ENCODE measurements at regions not wholly inside any gene's neighbourhood (a gene's known extent, or its start where the extent isn't known, plus 50 kb on each side); places are given as distances from the start of the nearest gene placed in this dataset.

DNA sequence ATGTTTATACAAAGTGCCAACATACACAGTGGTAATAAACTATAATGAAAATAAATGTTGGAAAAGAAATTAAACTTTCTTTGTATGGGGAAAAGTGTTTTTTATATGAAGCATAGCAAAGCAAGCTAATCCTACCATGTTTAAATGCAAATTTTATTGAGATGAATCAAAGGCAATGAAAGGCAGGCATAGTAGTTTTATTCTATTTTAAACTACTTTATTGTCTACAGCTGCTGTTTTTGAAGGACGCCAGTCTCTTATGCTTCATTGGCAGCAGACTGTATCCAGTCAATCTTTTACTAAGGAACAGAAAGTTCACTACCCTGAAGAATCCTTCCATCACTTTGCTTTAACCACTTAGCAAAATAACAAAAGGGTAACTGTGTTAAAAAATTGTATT lies 761.0 kb downstream of the ROBO2 start:
- H3K4me3 Mint-ChIP-seq, result no peak overlapping the region
- no peak for DNase-seq (ENCODE audit: low spot score)
- H3K27ac Mint-ChIP-seq, result no peak overlapping the region
- H3K9me3 Mint-ChIP-seq, result peaks cover 14% of the 10 kb centered on the region
- ATAC-seq, result no peak
- peaks cover 5% of the 10 kb centered on the region for H3K36me3 Mint-ChIP-seq
- H3K27me3 Mint-ChIP-seq, result no peaks in the 10 kb centered on the region
- no peaks in the 10 kb centered on the region for H3K4me1 Mint-ChIP-seq (ENCODE audit: low read depth in 2 of 2)

DNA sequence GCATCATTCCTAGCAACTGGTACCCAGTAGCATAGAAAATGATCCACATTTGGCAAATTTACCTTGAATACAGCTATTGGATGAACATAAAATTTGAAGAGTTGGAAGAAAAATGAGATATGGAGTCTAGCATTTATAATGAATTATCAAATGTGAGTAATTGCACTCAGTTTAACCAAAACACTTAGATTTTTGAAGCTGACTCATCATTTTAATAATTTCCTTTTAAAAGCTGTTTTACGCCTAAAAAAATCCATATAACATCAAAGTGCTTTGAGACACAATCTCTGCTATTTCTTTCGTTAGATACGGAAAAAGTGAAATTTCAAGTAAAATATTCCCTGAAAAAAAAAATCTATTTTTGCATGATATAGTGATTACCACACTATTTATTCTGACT lies 767.4 kb downstream of the ROBO2 start:
- ATAC-seq (no peak), DNase-seq (ENCODE audit: low spot score) (no peak)
- Mint-ChIP-seq H3K4me3 (no peak overlapping the region), H3K9me3 (peaks cover 20% of the 10 kb centered on the region), H3K4me1 (ENCODE audit: low read depth in 2 of 2) (no peaks in the 10 kb centered on the region), H3K27ac (no peak overlapping the region), H3K27me3 (no peaks in the 10 kb centered on the region), H3K36me3 (peaks cover 5% of the 10 kb centered on the region)

DNA sequence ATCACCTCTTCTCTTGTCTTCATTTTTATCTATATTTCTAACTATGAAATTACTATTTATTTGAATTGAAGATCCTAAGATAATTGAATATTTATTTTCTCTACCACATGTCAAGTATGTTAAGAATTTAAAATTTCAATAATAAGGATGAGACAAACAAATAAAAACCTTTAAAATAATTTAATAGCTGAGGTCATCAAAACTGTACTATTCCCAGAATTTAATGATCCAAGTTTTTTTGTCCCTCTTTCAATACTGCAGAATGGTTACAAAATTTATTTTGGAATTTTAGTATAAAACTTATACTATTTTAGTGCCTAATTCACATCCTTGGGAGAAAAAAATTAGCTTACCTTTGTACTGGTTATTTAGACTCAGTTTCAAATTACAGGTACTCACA lies 774.9 kb downstream of the ROBO2 start:
- DNase-seq (ENCODE audit: low spot score) (no peak), ATAC-seq (no peak)
- H3K27ac Mint-ChIP-seq, result no peak overlapping the region
- no peaks in the 10 kb centered on the region for H3K27me3 Mint-ChIP-seq
- peaks cover 9% of the 10 kb centered on the region for H3K9me3 Mint-ChIP-seq
- H3K4me3 Mint-ChIP-seq, result no peak overlapping the region
- no peaks in the 10 kb centered on the region for H3K36me3 Mint-ChIP-seq
- no peaks in the 10 kb centered on the region for H3K4me1 Mint-ChIP-seq (ENCODE audit: low read depth in 2 of 2)

DNA sequence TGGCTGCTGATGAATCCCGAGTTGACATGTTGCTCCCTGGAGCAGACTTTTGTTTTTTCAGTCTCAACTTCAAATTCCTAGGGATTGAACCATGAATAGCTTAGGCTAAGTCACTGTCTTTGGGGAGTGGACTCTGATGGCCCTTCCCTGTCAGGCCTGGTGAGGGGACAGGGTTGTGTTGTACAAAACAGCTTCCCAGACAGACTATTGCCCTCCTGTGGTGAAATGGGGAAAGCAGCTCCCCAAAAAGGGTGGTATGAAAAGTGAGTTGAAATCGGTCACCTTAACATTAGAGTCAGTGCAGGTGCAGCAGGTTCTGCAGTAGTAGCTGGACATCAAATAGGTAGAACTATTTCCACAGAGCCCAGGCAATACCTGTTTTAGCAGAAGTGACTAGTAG lies 775.6 kb downstream of the ROBO2 start:
- no peak overlapping the region for H3K4me3 Mint-ChIP-seq
- H3K9me3 Mint-ChIP-seq, result peaks cover 9% of the 10 kb centered on the region
- no peak overlapping the region for H3K27ac Mint-ChIP-seq
- DNase-seq (ENCODE audit: low spot score) (no peak), ATAC-seq (no peak)
- no peaks in the 10 kb centered on the region for H3K27me3 Mint-ChIP-seq
- no peaks in the 10 kb centered on the region for H3K36me3 Mint-ChIP-seq
- no peaks in the 10 kb centered on the region for H3K4me1 Mint-ChIP-seq (ENCODE audit: low read depth in 2 of 2)

DNA sequence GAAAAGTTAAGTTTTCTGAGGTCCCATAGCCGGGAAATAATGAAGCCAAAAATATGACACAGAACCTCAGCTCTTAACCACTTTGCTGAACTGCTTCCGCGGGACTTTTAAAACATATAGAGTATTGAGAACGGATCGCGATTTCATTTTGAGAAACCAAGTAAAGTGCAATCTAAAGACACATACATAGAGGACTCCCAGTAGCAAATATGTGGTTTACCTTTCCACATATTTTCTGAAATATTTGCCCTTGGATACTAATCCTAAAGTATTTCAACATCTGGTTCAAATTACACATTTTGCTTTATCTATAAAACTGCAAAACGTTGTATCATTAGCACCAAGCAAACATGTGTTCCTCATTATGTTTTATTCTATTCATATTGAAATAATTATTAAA lies 776.5 kb downstream of the ROBO2 start:
- Mint-ChIP-seq H3K9me3 (peaks cover 9% of the 10 kb centered on the region), H3K4me1 (ENCODE audit: low read depth in 2 of 2) (no peaks in the 10 kb centered on the region), H3K36me3 (no peaks in the 10 kb centered on the region), H3K27me3 (no peaks in the 10 kb centered on the region), H3K4me3 (no peak overlapping the region), H3K27ac (no peak overlapping the region)
- ATAC-seq (no peak), DNase-seq (ENCODE audit: low spot score) (no peak)

DNA sequence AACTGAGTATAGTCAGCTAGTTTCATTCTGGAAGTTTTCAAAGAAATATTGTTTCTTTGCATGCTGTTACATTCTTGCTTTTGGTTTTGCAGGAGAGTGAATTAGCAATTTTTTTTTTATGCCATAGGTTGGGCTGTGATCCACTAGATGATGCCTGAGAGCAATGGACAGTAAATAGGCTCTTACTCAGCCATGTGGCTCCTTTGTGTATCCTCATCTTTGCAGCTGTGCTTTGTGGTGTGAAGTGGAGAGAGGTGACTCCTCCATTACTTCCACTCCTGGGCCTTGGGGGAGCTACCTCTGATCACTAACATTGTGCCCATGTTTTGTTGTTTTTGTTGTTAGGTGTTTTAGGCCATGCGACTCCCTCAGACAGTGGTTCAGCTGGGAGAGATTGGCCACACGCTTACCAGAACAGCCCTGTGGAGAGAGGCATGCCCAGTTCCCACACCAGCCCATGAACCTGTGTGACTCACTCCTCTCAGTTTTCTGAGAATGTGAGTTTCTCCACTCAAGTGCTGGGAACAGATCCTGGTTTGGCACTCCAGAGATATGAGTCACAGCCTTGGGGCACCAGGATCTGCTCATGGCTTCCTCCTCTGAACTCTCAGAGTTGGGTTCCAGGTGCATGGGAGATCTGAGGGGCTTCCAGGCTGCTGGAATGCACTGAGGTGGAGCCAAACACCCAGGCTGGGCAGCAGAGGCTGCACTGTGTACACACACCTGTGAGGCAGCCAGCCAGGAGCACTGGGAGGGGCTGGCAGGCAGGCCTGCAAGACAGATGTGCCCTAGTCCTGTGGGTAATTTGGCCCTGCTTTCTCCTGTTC lies 785.3 kb downstream of the ROBO2 start:
- H3K27ac Mint-ChIP-seq, result no peak overlapping the region
- no peak overlapping the region for H3K4me3 Mint-ChIP-seq
- H3K4me1 Mint-ChIP-seq (ENCODE audit: low read depth in 2 of 2), result no peaks in the 10 kb centered on the region
- ATAC-seq (peak in 1 of 2 donors; percentile 24), DNase-seq (ENCODE audit: low spot score) (no peak)
- H3K27me3 Mint-ChIP-seq, result no peaks in the 10 kb centered on the region
- peaks cover 15% of the 10 kb centered on the region for H3K9me3 Mint-ChIP-seq
- H3K36me3 Mint-ChIP-seq, result peaks cover 5% of the 10 kb centered on the region

DNA sequence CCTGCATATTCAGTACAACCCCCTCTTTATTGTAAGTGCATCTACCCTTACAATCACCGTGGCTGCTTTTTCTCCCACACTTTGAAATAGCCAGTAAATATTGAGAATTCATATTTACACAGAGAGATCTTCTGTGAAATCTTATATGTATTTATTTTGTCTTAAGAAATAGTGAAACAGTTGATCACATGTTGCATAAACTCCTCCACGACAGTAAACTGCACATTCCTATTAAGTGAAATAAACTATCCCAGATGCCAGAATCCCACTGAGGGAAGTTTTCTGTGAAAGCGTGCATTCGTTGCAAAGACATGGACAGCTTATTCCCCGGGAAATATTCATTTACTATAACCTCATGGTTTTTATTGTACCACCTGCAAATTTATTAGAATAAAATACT lies 796.0 kb downstream of the ROBO2 start:
- Mint-ChIP-seq H3K27ac (no peak overlapping the region), H3K4me1 (ENCODE audit: low read depth in 2 of 2) (no peaks in the 10 kb centered on the region), H3K27me3 (no peaks in the 10 kb centered on the region), H3K9me3 (peaks cover 8% of the 10 kb centered on the region), H3K36me3 (no peaks in the 10 kb centered on the region), H3K4me3 (no peak overlapping the region)
- DNase-seq (ENCODE audit: low spot score) (no peak), ATAC-seq (no peak)

DNA sequence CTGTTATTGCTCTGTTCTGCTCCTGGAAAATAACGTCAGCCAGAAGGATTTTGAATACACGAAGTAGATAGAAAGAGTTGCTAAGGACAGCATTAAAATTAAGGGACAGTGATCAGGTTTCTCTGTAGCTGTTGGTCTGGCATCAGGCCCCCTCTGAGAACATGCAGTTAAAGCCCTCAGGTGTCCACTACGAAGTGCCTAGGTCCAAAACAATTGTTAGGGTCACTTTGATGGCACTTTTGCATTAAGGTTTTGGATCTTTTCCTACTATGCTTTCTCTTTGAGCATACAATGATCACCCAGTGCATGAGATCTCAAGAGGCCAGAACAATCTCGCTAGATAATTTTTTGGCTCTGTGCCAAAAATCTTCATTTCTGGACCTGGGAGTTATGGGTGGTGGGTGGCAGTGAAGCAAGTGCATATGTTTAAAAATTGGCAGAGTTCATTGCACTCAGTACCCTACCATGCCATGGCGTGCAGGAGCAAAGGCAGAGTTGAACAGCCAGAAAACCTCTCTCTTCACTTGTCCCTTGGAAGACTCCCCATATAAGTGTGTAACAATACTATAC lies 797.6 kb downstream of the ROBO2 start:
- DNase-seq (ENCODE audit: low spot score) (no peak), ATAC-seq (no peak)
- Mint-ChIP-seq H3K9me3 (peaks cover 15% of the 10 kb centered on the region), H3K27me3 (no peaks in the 10 kb centered on the region), H3K27ac (no peak overlapping the region), H3K4me1 (ENCODE audit: low read depth in 2 of 2) (no peaks in the 10 kb centered on the region), H3K36me3 (peaks cover 4% of the 10 kb centered on the region), H3K4me3 (no peak overlapping the region)

DNA sequence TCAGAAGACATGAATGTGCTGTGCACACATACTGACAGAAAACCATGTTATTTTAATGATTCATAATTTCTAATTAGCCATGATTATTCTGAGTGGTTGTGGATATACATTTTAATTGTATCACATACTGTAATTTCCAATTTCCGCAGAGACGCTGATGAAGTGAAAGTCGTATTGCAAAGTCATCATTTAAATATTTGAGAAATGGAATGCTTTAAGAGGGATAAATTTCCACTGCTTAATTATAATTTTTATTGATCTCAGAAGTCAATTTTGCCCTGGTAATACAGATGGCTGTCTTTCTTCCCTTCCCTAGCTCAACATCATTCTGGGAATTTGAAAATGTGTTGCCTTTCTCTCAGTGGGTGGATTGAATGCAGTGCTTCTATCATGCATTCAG lies 819.3 kb downstream of the ROBO2 start:
- H3K36me3 Mint-ChIP-seq, result peaks cover 4% of the 10 kb centered on the region
- H3K4me3 Mint-ChIP-seq, result no peak overlapping the region
- no peak for DNase-seq (ENCODE audit: low spot score)
- no peaks in the 10 kb centered on the region for H3K4me1 Mint-ChIP-seq (ENCODE audit: low read depth in 2 of 2)
- H3K27ac Mint-ChIP-seq, result no peak overlapping the region
- no peak for ATAC-seq
- peaks cover 13% of the 10 kb centered on the region for H3K9me3 Mint-ChIP-seq
- H3K27me3 Mint-ChIP-seq, result no peaks in the 10 kb centered on the region

DNA sequence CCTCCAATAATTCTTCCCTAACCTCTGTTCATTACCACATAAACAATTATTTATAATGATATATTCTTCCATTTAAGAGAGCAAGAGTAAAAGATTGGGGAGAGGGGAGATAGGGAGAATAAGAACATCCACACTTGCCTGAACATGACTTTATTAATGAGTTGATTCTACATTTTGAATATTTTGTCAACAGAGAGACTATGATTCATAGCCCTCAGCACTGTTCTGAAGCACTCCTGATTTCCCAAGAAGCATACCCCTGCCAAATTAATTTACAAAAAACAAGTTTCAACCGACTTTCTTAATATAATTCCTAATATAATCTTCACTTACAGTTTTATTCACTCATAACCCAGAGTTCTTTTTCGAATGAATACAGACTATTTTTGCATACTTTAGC lies 828.8 kb downstream of the ROBO2 start:
- Mint-ChIP-seq H3K4me3 (no peak overlapping the region), H3K9me3 (peaks cover 10% of the 10 kb centered on the region), H3K27me3 (no peaks in the 10 kb centered on the region), H3K36me3 (peaks cover 4% of the 10 kb centered on the region), H3K27ac (no peak overlapping the region), H3K4me1 (ENCODE audit: low read depth in 2 of 2) (no peaks in the 10 kb centered on the region)
- ATAC-seq (no peak), DNase-seq (ENCODE audit: low spot score) (no peak)

DNA sequence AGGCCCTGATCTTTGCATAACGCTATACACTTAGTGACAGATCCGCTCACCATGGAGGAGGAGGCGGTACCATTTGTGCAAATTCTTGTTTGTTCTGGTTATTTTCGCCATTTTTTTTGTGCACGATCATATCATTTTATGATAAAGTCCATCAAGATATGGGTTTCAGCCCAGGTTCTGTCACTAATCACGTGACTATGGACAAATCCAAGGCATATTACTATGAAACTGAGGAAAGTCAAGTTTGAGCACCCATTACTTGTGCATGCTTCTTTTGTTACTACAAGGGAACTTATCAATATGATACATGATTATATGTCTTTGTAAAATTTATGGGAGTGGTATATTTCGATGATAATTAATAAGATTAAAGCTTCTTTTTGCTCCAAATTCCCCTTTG lies 829.5 kb downstream of the ROBO2 start:
- Mint-ChIP-seq H3K27me3 (no peaks in the 10 kb centered on the region), H3K27ac (no peak overlapping the region), H3K9me3 (peaks cover 11% of the 10 kb centered on the region), H3K4me1 (ENCODE audit: low read depth in 2 of 2) (no peaks in the 10 kb centered on the region), H3K4me3 (no peak overlapping the region), H3K36me3 (peaks cover 4% of the 10 kb centered on the region)
- ATAC-seq (no peak), DNase-seq (ENCODE audit: low spot score) (no peak)

DNA sequence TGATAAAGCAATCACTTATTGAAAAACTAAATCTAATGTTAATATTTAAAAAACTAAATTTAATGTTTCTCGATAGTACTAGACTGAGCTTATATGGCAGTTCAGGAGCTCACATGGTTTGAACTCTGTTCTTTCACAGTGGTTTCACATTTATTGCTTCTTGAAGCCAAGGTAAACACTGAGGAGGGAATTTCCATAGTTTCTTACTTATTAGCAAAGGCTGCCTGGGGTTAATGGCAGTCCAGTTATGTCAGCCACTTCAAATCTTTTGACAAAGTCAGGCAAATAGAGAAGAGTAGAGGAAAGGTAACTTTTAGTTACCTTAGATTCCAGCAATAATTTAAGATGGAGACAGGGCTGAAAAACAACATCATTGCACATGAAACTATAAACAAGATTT lies 831.5 kb downstream of the ROBO2 start:
- DNase-seq (ENCODE audit: low spot score) (no peak), ATAC-seq (no peak)
- H3K4me3 Mint-ChIP-seq, result no peak overlapping the region
- H3K27me3 Mint-ChIP-seq, result no peaks in the 10 kb centered on the region
- H3K9me3 Mint-ChIP-seq, result peaks cover 15% of the 10 kb centered on the region
- H3K36me3 Mint-ChIP-seq, result peaks cover 2% of the 10 kb centered on the region
- H3K4me1 Mint-ChIP-seq (ENCODE audit: low read depth in 2 of 2), result no peaks in the 10 kb centered on the region
- H3K27ac Mint-ChIP-seq, result no peak overlapping the region

DNA sequence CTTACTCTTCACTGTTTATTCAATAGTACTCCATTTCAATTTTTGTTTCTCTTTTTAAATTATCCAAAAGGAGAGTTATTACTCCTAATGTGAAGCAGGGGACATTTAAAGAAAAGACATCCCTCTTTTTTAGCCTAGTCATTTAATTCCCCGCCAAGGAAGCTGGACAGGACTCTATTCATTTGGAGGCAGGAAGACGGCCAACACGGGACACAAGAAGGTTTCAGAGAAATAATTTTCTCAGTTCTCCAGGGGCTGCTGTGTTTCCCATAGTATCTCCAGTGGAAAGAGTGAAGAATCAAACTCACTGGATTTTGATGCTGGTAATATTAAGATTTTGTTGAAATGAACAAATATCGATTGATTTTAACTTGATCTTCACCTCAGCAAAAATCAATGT lies 833.7 kb downstream of the ROBO2 start:
- no peak for DNase-seq (ENCODE audit: low spot score)
- no peaks in the 10 kb centered on the region for H3K27me3 Mint-ChIP-seq
- H3K9me3 Mint-ChIP-seq, result peaks cover 19% of the 10 kb centered on the region

DNA sequence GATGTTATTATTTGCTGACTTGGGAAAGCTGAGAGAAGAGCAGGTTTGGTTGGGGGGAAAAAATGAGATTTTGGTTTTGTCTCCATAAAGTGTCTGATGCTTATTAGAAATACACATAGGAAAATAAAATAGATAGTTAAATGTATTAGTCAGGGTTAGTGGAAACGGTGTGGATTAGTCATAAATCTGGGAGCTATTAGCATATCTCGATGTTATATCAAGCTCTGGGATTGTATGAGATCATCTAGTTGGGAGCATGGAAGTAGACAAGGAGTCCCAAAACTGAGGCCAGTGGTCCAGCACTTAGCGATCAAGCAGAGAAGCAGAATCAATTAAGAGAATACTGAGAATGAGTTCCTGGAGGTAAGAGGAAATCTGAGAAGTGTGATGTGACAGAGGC lies 845.5 kb downstream of the ROBO2 start:
- Mint-ChIP-seq H3K27ac (no peak overlapping the region), H3K4me1 (ENCODE audit: low read depth in 2 of 2) (no peaks in the 10 kb centered on the region), H3K4me3 (no peak overlapping the region), H3K27me3 (no peaks in the 10 kb centered on the region), H3K9me3 (peaks cover 2% of the 10 kb centered on the region), H3K36me3 (no peaks in the 10 kb centered on the region)
- DNase-seq (ENCODE audit: low spot score) (no peak), ATAC-seq (no peak)

More for the DNA sequence above, 833.7 kb downstream of the ROBO2 start:
- Mint-ChIP-seq H3K4me3 (no peak overlapping the region), H3K27ac (no peak overlapping the region), H3K36me3 (no peaks in the 10 kb centered on the region), H3K4me1 (ENCODE audit: low read depth in 2 of 2) (no peaks in the 10 kb centered on the region)
- ATAC-seq, result no peak

DNA sequence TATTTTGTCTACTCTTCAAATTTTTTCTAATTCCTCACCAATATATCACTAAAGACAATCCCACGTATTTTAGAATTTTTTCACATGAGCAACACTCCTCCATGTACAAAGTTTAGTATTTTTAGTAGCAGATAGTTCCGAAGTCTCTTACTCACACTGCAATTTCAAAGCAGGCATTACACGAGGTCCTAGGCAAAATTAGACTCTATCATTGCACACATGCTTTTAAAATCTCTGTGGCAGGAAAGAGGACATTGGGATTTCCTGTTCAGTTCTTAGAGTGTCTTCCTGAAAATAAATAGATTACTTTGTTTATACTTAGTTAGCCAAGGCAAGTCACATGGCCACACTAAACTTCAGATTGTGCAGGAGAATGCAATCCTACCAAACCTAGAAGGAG lies 847.7 kb downstream of the ROBO2 start:
- Mint-ChIP-seq H3K4me1 (ENCODE audit: low read depth in 2 of 2) (no peaks in the 10 kb centered on the region), H3K27me3 (no peaks in the 10 kb centered on the region), H3K4me3 (no peak overlapping the region), H3K27ac (no peak overlapping the region), H3K9me3 (no peaks in the 10 kb centered on the region), H3K36me3 (no peaks in the 10 kb centered on the region)
- ATAC-seq, result no peak
- DNase-seq (ENCODE audit: low spot score), result no peak

Data from natural killer cell treated with Interleukin-12 subunit alpha and Interleukin-12 subunit beta and Interleukin-15 and Interleukin-18, amount 100 ng/mL, for 72 hours (primary cell).